ENCODE measurements at regions not wholly inside any gene's neighbourhood (a gene's known extent, or its start where the extent isn't known, plus 50 kb on each side); places are given as distances from the start of the nearest gene placed in this dataset.

GRCh38 chr6:80544976-80545722 is 438.7 kb downstream of the BCKDHB start:
- H3K4me1 ChIP-seq (ENCODE audit: control insufficient read depth, insufficient read depth, low read length) = no peaks in the 10 kb centered on the region
- no peaks in the 10 kb centered on the region for H4K20me1 ChIP-seq (ENCODE audit: control insufficient read depth, insufficient read depth)
- ChIA-PET CTCF (interaction anchor here (1.6 kb wide), 1 partner anchor 331 kb away, joined by 3 read pairs; no protein-coding TSS in a partner anchor), POLR2A (no interaction called here), RAD21 (ENCODE audit: unreplicated experiment) (interaction anchor here (0.8 to 1.4 kb wide), 2 partner anchors 40 to 91 kb away, joined by 3 to 5 read pairs; no protein-coding TSS in a partner anchor), SMC1A (ENCODE audit: uncharacterized antibody, unreplicated experiment) (interaction anchor here (1.0 kb wide), 1 partner anchor 9 kb away, joined by 3 read pairs; no protein-coding TSS in a partner anchor)
- no peak for TF ChIP-seq ZNF24 (IDR thresholded peaks at IDR 0.05)
- no peak for TF ChIP-seq MTA3 (IDR thresholded peaks at IDR 0.05; ENCODE audit: borderline replicate concordance, low read length)
- TF ChIP-seq SMAD1 (IDR thresholded peaks at IDR 0.05; ENCODE audit: low read depth, partially characterized antibody) = no peak
- TF ChIP-seq GATAD2B (conservative IDR thresholded peaks at IDR 0.05; ENCODE audit: low read depth) = no peak
- no peak for TF ChIP-seq CBFB (IDR thresholded peaks at IDR 0.05; ENCODE audit: low read depth)
- no peak for TF ChIP-seq STAT1 (conservative IDR thresholded peaks at IDR 0.05)
- TF ChIP-seq TCF12 (IDR thresholded peaks at IDR 0.05; ENCODE audit: low read depth, low read length) = no peak
- TF ChIP-seq YY1 (IDR thresholded peaks at IDR 0.05; ENCODE audit: low read depth, low read length) = no peak
- TF ChIP-seq JUNB (IDR thresholded peaks at IDR 0.05) = no peak
- no peak for DNase-seq (ENCODE audit: low read depth, low spot score)
- peak; percentile 28; the same call in 2 of the 3 replicates for ATAC-seq
- intact Hi-C loops (cut with micrococcal nuclease; ENCODE audit: unreplicated experiment) (no loop called here), in situ Hi-C loops (cut with MboI) (no loop called here)
- no peak overlapping the region for H3K27ac ChIP-seq (ENCODE audit: control insufficient read depth, insufficient read depth)
- no peaks in the 10 kb centered on the region; the same call in 2 of the 3 replicates for H3K9me3 ChIP-seq (replicated peaks; ENCODE audit: control insufficient read depth, insufficient read depth, low read length)
- H3K9ac ChIP-seq (ENCODE audit: control insufficient read depth, insufficient read depth, low read length) = no peak overlapping the region
- no peak for FAIRE-seq
- BruUV-seq (replicated peaks) = no TSS peak
- no peaks in the 10 kb centered on the region for H3K36me3 ChIP-seq (ENCODE audit: control insufficient read depth in 2 of 2, insufficient read depth in 2 of 2, low read length in 1 of 2)
- H3K4me3 ChIP-seq = no peak overlapping the region
- no peaks in the 10 kb centered on the region for H3K79me2 ChIP-seq (ENCODE audit: control insufficient read depth, insufficient read depth, low read length)
- H3K4me2 ChIP-seq (ENCODE audit: control insufficient read depth, insufficient read depth) = no peak overlapping the region
- no peaks in the 10 kb centered on the region for H3K27me3 ChIP-seq (replicated peaks in 1 of 2; ENCODE audit: control insufficient read depth in 2 of 2, insufficient read depth in 2 of 2, low read length in 1 of 2)
- no peak overlapping the region for H2AFZ ChIP-seq (ENCODE audit: control insufficient read depth, low read depth, low read length)

- FAIRE-seq (no peak), DNase-seq (ENCODE audit: low read depth, low spot score) (no peak), ATAC-seq (no peak)
- Histone ChIP-seq H4K20me1 (ENCODE audit: control insufficient read depth, insufficient read depth) (no peaks in the 10 kb centered on the region), H3K9ac (ENCODE audit: control insufficient read depth, insufficient read depth, low read length) (no peak overlapping the region), H3K79me2 (ENCODE audit: control insufficient read depth, insufficient read depth, low read length) (no peaks in the 10 kb centered on the region), H3K4me2 (ENCODE audit: control insufficient read depth, insufficient read depth) (no peak overlapping the region), H2AFZ (ENCODE audit: control insufficient read depth, low read depth, low read length) (no peak overlapping the region), H3K9me3 (replicated peaks; ENCODE audit: control insufficient read depth, insufficient read depth, low read length) (no peaks in the 10 kb centered on the region; the same call in 2 of the 3 replicates), H3K27me3 (replicated peaks in 1 of 2; ENCODE audit: control insufficient read depth in 2 of 2, insufficient read depth in 2 of 2, low read length in 1 of 2) (no peaks in the 10 kb centered on the region), H3K27ac (ENCODE audit: control insufficient read depth, insufficient read depth) (no peak overlapping the region), H3K4me3 (no peak overlapping the region), H3K36me3 (ENCODE audit: control insufficient read depth in 2 of 2, insufficient read depth in 2 of 2, low read length in 1 of 2) (no peaks in the 10 kb centered on the region), H3K4me1 (ENCODE audit: control insufficient read depth, insufficient read depth, low read length) (no peaks in the 10 kb centered on the region)
- no TSS peak for BruUV-seq (replicated peaks)
- intact Hi-C loops (cut with micrococcal nuclease; ENCODE audit: unreplicated experiment) = no loop called here
- ChIA-PET SMC1A (ENCODE audit: uncharacterized antibody, unreplicated experiment) (interaction anchor here (1.0 kb wide), 1 partner anchor 8 kb away, joined by 3 read pairs; no protein-coding TSS in a partner anchor), RAD21 (ENCODE audit: unreplicated experiment) (interaction anchor here (0.8 to 1.4 kb wide), 2 partner anchors 41 to 90 kb away, joined by 3 to 5 read pairs; no protein-coding TSS in a partner anchor), CTCF (interaction anchor here (1.6 kb wide), 1 partner anchor 330 kb away, joined by 3 read pairs; no protein-coding TSS in a partner anchor), POLR2A (no interaction called here)
- in situ Hi-C loops (cut with MboI) = no loop called here
- no peak for TF ChIP-seq STAT1 (conservative IDR thresholded peaks at IDR 0.05)
- TF ChIP-seq YBX1 (IDR thresholded peaks at IDR 0.05) = no peak
- TF ChIP-seq POLR2A (IDR thresholded peaks at IDR 0.05; ENCODE audit: low read depth, low read length) = no peak
- TF ChIP-seq MYB (IDR thresholded peaks at IDR 0.05; ENCODE audit: borderline replicate concordance, low read depth, low read length) = no peak
- no peak for TF ChIP-seq MAX (IDR thresholded peaks at IDR 0.05; ENCODE audit: low read depth, low read length)
- TF ChIP-seq SKIL (IDR thresholded peaks at IDR 0.05; ENCODE audit: low read depth, poor library complexity, severe bottlenecking) = no peak
- no peak for TF ChIP-seq PAX5 (IDR thresholded peaks at IDR 0.05; ENCODE audit: borderline replicate concordance, low read depth, low read length)
- no peak for TF ChIP-seq JUND (IDR thresholded peaks at IDR 0.05; ENCODE audit: low read depth, low read length)
- TF ChIP-seq IKZF2 (IDR thresholded peaks at IDR 0.05) = no peak
- TF ChIP-seq NRF1 (conservative IDR thresholded peaks at IDR 0.05; ENCODE audit: low read depth, low read length) = no peak
- no peak for TF ChIP-seq CBX3 (IDR thresholded peaks at IDR 0.05; ENCODE audit: borderline replicate concordance, low read depth)
These were observed 438.1 kb downstream of the BCKDHB start for GRCh38 chr6:80544555-80544954.
